ENCODE measurements at regions not wholly inside any gene's neighbourhood (a gene's known extent, or its start where the extent isn't known, plus 50 kb on each side); places are given as distances from the start of the nearest gene placed in this dataset.

GRCh38 chr5:63375851-63376250, 586.4 kb downstream of the HTR1A start:
- H3K4me3 Mint-ChIP-seq: no peak overlapping the region
- no peak overlapping the region for H3K27ac Mint-ChIP-seq
- H3K9me3 Mint-ChIP-seq: peaks cover 0 to 12% (median 4%) of the 10 kb centered on the region in 7 donors
- no peak overlapping the region for H2AFZ ChIP-seq (ENCODE audit: insufficient read depth, low read depth, low read length, poor library complexity, severe bottlenecking)
- no peaks in the 10 kb centered on the region for H3K36me3 Mint-ChIP-seq
- no peak overlapping the region for H3K27ac ChIP-seq (ENCODE audit: low read depth in 1 of 2, low read length in 2 of 2)
- WGBS (ENCODE audit: insufficient coverage): no CpG with 5 or more reads among the region's 6 CpGs
- no peak for DNase-seq
- no peaks in the 10 kb centered on the region for H3K79me2 ChIP-seq (ENCODE audit: insufficient read depth, low read length)
- no peaks in the 10 kb centered on the region for H3K4me1 ChIP-seq (ENCODE audit: control insufficient read depth in 1 of 2, insufficient read depth in 2 of 2, low read length in 2 of 2)
- H3K9ac ChIP-seq (ENCODE audit: insufficient read depth, low read length, poor library complexity, severe bottlenecking): no peak overlapping the region
- H3K27me3 ChIP-seq (ENCODE audit: control insufficient read depth in 2 of 2, insufficient read depth in 2 of 2, low read length in 2 of 2): no peaks in the 10 kb centered on the region
- no peaks in the 10 kb centered on the region for H3K27me3 Mint-ChIP-seq (ENCODE audit: low read depth in 3 of 3)
- TF ChIP-seq, protein P1, sequence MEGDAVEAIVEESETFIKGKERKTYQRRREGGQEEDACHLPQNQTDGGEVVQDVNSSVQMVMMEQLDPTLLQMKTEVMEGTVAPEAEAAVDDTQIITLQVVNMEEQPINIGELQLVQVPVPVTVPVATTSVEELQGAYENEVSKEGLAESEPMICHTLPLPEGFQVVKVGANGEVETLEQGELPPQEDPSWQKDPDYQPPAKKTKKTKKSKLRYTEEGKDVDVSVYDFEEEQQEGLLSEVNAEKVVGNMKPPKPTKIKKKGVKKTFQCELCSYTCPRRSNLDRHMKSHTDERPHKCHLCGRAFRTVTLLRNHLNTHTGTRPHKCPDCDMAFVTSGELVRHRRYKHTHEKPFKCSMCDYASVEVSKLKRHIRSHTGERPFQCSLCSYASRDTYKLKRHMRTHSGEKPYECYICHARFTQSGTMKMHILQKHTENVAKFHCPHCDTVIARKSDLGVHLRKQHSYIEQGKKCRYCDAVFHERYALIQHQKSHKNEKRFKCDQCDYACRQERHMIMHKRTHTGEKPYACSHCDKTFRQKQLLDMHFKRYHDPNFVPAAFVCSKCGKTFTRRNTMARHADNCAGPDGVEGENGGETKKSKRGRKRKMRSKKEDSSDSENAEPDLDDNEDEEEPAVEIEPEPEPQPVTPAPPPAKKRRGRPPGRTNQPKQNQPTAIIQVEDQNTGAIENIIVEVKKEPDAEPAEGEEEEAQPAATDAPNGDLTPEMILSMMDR (IDR thresholded peaks at IDR 0.05): no peak
- H3K4me1 Mint-ChIP-seq: no peaks in the 10 kb centered on the region
- H4K20me1 ChIP-seq (ENCODE audit: insufficient read depth, low read length): no peaks in the 10 kb centered on the region
- H3K4me2 ChIP-seq (replicated peaks; ENCODE audit: extremely low read depth, low read length, poor library complexity, severe bottlenecking): no peak overlapping the region
- no peak overlapping the region for H3K4me3 ChIP-seq (replicated peaks in 1 of 3; ENCODE audit: low read depth in 2 of 3, low read length in 3 of 3)
- H3K9me3 ChIP-seq (replicated peaks in 1 of 2; ENCODE audit: control insufficient read depth in 1 of 2, insufficient read depth in 1 of 2, low read length in 2 of 2): peaks cover 5 to 9% of the 10 kb centered on the region in 2 donors
- intact Hi-C loops (cut with micrococcal nuclease): no loop called here
- H3K36me3 ChIP-seq (replicated peaks in 1 of 2; ENCODE audit: control insufficient read depth in 1 of 2, insufficient read depth in 2 of 2, low read length in 2 of 2): no peaks in the 10 kb centered on the region

- H3K36me3 Mint-ChIP-seq: no peaks in the 10 kb centered on the region
- TF ChIP-seq, protein P1 (IDR thresholded peaks at IDR 0.05): no peak
- no peak overlapping the region for H3K27ac Mint-ChIP-seq
- no peaks in the 10 kb centered on the region for H3K4me1 ChIP-seq (ENCODE audit: control insufficient read depth in 1 of 2, insufficient read depth in 2 of 2, low read length in 2 of 2)
- no peak overlapping the region for H3K4me3 Mint-ChIP-seq
- H3K36me3 ChIP-seq (replicated peaks in 1 of 2; ENCODE audit: control insufficient read depth in 1 of 2, insufficient read depth in 2 of 2, low read length in 2 of 2): no peaks in the 10 kb centered on the region
- no peaks in the 10 kb centered on the region for H3K27me3 Mint-ChIP-seq (ENCODE audit: low read depth in 3 of 3)
- DNase-seq: no peak
- no peak overlapping the region for H3K4me2 ChIP-seq (replicated peaks; ENCODE audit: extremely low read depth, low read length, poor library complexity, severe bottlenecking)
- H3K9ac ChIP-seq (ENCODE audit: insufficient read depth, low read length, poor library complexity, severe bottlenecking): no peak overlapping the region
- peaks cover 0 to 10% (median 5%) of the 10 kb centered on the region in 7 donors for H3K9me3 Mint-ChIP-seq
- H3K27ac ChIP-seq (ENCODE audit: low read depth in 1 of 2, low read length in 2 of 2): no peak overlapping the region
- H3K27me3 ChIP-seq (ENCODE audit: control insufficient read depth in 2 of 2, insufficient read depth in 2 of 2, low read length in 2 of 2): no peaks in the 10 kb centered on the region
- no peaks in the 10 kb centered on the region for H3K79me2 ChIP-seq (ENCODE audit: insufficient read depth, low read length)
- H4K20me1 ChIP-seq (ENCODE audit: insufficient read depth, low read length): no peaks in the 10 kb centered on the region
- H2AFZ ChIP-seq (ENCODE audit: insufficient read depth, low read depth, low read length, poor library complexity, severe bottlenecking): no peak overlapping the region
- no peak overlapping the region for H3K4me3 ChIP-seq (replicated peaks in 1 of 3; ENCODE audit: low read depth in 2 of 3, low read length in 3 of 3)
- intact Hi-C loops (cut with micrococcal nuclease): no loop called here
- no peaks in the 10 kb centered on the region for H3K4me1 Mint-ChIP-seq
- peaks cover 5 to 9% of the 10 kb centered on the region in 2 donors for H3K9me3 ChIP-seq (replicated peaks in 1 of 2; ENCODE audit: control insufficient read depth in 1 of 2, insufficient read depth in 1 of 2, low read length in 2 of 2)
Observed at GRCh38 chr5:63374085-63374484, 588.2 kb downstream of the HTR1A start.

Data from CD14-positive monocyte (primary cell).